ENCODE measurements at regions not wholly inside any gene's neighbourhood (a gene's known extent, or its start where the extent isn't known, plus 50 kb on each side); places are given as distances from the start of the nearest gene placed in this dataset.

- no peak for TF ChIP-seq ZNF274 (IDR thresholded peaks at IDR 0.05; ENCODE audit: low read depth, low read length)
- no peak for TF ChIP-seq YY1 (IDR thresholded peaks at IDR 0.05; ENCODE audit: insufficient read depth, insufficient read length)
Measured at GRCh38 chr7:48748081-48748833, 176.1 kb upstream of the CDC14C start.

Measured in NT2/D1 (cell line).